ENCODE measurements at regions not wholly inside any gene's neighbourhood (a gene's known extent, or its start where the extent isn't known, plus 50 kb on each side); places are given as distances from the start of the nearest gene placed in this dataset.

GRCh38 chr6:48471326-48471725 is 360.3 kb upstream of the PTCHD4 start:
- Histone ChIP-seq H3K4me1 (no peaks in the 10 kb centered on the region), H3K4me3 (no peak overlapping the region), H3K27ac (no peak overlapping the region), H3K36me3 (no peaks in the 10 kb centered on the region), H3K9me3 (no peaks in the 10 kb centered on the region), H3K27me3 (no peaks in the 10 kb centered on the region)
- no peak for DNase-seq
- intact Hi-C loops (cut with DNase I; ENCODE audit: low total_unique reads): no loop called here
- TF ChIP-seq CTCF (IDR thresholded peaks at IDR 0.05): no peak

- Histone ChIP-seq H3K4me1 (no peaks in the 10 kb centered on the region), H3K27ac (no peak overlapping the region), H3K4me3 (no peak overlapping the region), H3K36me3 (no peaks in the 10 kb centered on the region), H3K9me3 (peaks cover 0 to 3% (median 0%) of the 10 kb centered on the region in 3 donors), H3K27me3 (no peaks in the 10 kb centered on the region)
- DNase-seq: no peak
- TF ChIP-seq CTCF (IDR thresholded peaks at IDR 0.05): no peak
- intact Hi-C loops (cut with DNase I; ENCODE audit: low total_unique reads): no loop called here
Observed at GRCh38 chr6:48449002-48449401, 338.0 kb upstream of the PTCHD4 start.

GRCh38 chr6:48447251-48447650 is 336.3 kb upstream of the PTCHD4 start:
- DNase-seq: no peak
- no peak for TF ChIP-seq CTCF (IDR thresholded peaks at IDR 0.05)
- H3K4me3 ChIP-seq: no peak overlapping the region
- no peaks in the 10 kb centered on the region for H3K36me3 ChIP-seq
- H3K27ac ChIP-seq: no peak overlapping the region
- H3K4me1 ChIP-seq: no peaks in the 10 kb centered on the region
- H3K27me3 ChIP-seq: no peaks in the 10 kb centered on the region
- H3K9me3 ChIP-seq: peaks cover 0 to 3% (median 0%) of the 10 kb centered on the region in 3 donors
- intact Hi-C loops (cut with DNase I; ENCODE audit: low total_unique reads): no loop called here

GRCh38 chr6:48429610-48430009 is 318.6 kb upstream of the PTCHD4 start:
- H3K36me3 ChIP-seq: no peaks in the 10 kb centered on the region
- H3K4me1 ChIP-seq: no peaks in the 10 kb centered on the region
- H3K4me3 ChIP-seq: no peak overlapping the region
- intact Hi-C loops (cut with DNase I; ENCODE audit: low total_unique reads): no loop called here
- no peak for DNase-seq
- no peak for TF ChIP-seq CTCF (IDR thresholded peaks at IDR 0.05)
- no peaks in the 10 kb centered on the region for H3K9me3 ChIP-seq
- H3K27me3 ChIP-seq: no peaks in the 10 kb centered on the region
- H3K27ac ChIP-seq: no peak overlapping the region

GRCh38 chr6:48429021-48429420 is 318.0 kb upstream of the PTCHD4 start:
- TF ChIP-seq CTCF (IDR thresholded peaks at IDR 0.05): no peak
- H3K36me3 ChIP-seq: no peaks in the 10 kb centered on the region
- H3K4me1 ChIP-seq: no peaks in the 10 kb centered on the region
- H3K27ac ChIP-seq: no peak overlapping the region
- no peak for DNase-seq
- no peaks in the 10 kb centered on the region for H3K27me3 ChIP-seq
- no peaks in the 10 kb centered on the region for H3K9me3 ChIP-seq
- no peak overlapping the region for H3K4me3 ChIP-seq
- intact Hi-C loops (cut with DNase I; ENCODE audit: low total_unique reads): no loop called here

GRCh38 chr6:48426636-48427035 is 315.6 kb upstream of the PTCHD4 start:
- Histone ChIP-seq H3K36me3 (no peaks in the 10 kb centered on the region), H3K27ac (no peak overlapping the region), H3K4me1 (no peaks in the 10 kb centered on the region), H3K4me3 (no peak overlapping the region), H3K27me3 (no peaks in the 10 kb centered on the region), H3K9me3 (no peaks in the 10 kb centered on the region)
- no peak for TF ChIP-seq CTCF (IDR thresholded peaks at IDR 0.05)
- DNase-seq: no peak
- intact Hi-C loops (cut with DNase I; ENCODE audit: low total_unique reads): no loop called here
